GM19240 (cell line): ENCODE measurements at regions not wholly inside any gene's neighbourhood (a gene's known extent, or its start where the extent isn't known, plus 50 kb on each side); places are given as distances from the start of the nearest gene placed in this dataset.
"Not testable (repeated sequence)": the region's sequence is repeated elsewhere in the genome, so short reads cannot be mapped to it uniquely, and the experiment has no call there.

Experiments used
- DNase-seq: peaks from one replicate; pipeline ENCODE4 v3.0.0; 2011; ENCODE audit warnings: low spot score; ENCODE audit not compliant: insufficient read length

GRCh38 chr3:125915437-125915787, 53.6 kb upstream of the ROPN1B start:
- DNase-seq = not testable (repeated sequence)

- peak; percentile 41 for DNase-seq
These were observed 53.1 kb upstream of the ROPN1B start for GRCh38 chr3:125915792-125916375.

GRCh38 chr3:125916376-125916978, 52.5 kb upstream of the ROPN1B start:
- peak; percentile 64 for DNase-seq

GRCh38 chr3:125917020-125917549, 51.9 kb upstream of the ROPN1B start:
- peak; percentile 8 for DNase-seq

- DNase-seq = not testable (repeated sequence)
These were observed 51.0 kb upstream of the ROPN1B start for GRCh38 chr3:125918024-125918423.

- DNase-seq = not testable (repeated sequence)
These were observed 50.5 kb upstream of the ROPN1B start for GRCh38 chr3:125918451-125918850.

- DNase-seq = not testable (repeated sequence)
These were observed 50.1 kb upstream of the ROPN1B start for GRCh38 chr3:125918866-125919265.
